GM23248 (cell line): ENCODE measurements at regions not wholly inside any gene's neighbourhood (a gene's known extent, or its start where the extent isn't known, plus 50 kb on each side); places are given as distances from the start of the nearest gene placed in this dataset.

ENCODE experiments used
- DNase-seq: peaks from one replicate; pipeline ENCODE4 v3.0.0-alpha.2; 2015
- H2AFZ ChIP-seq: fragments of 200-600 bp; sonication (generic); 2 replicates; pipeline ENCODE4 v1.6.1; 2016; ENCODE audit warnings: antibody characterized with exemption
- H3F3A ChIP-seq: fragments of 200-600 bp; sonication (generic); 2 replicates; pipeline ENCODE4 v1.6.1; 2016; ENCODE audit warnings: mild to moderate bottlenecking, antibody characterized with exemption, mixed run types; ENCODE audit not compliant: insufficient read depth
- H3K27ac ChIP-seq: fragments of 200-600 bp; sonication (generic); 2 replicates; pipeline ENCODE4 v1.5.1; 2016; ENCODE audit warnings: mild to moderate bottlenecking
- H3K27me3 ChIP-seq: fragments of 200-600 bp; sonication (generic); replicated peaks from 2 replicates; pipeline ENCODE4 v1.6.1; 2016; ENCODE audit warnings: mild to moderate bottlenecking; ENCODE audit not compliant: insufficient read depth
- H3K36me3 ChIP-seq: fragments of 200-600 bp; sonication (generic); 2 replicates; pipeline ENCODE4 v1.6.1; 2016; ENCODE audit warnings: low read depth, mild to moderate bottlenecking
- H3K4me1 ChIP-seq: fragments of 200-600 bp; sonication (generic); 2 replicates; pipeline ENCODE4 v1.6.1; 2016; ENCODE audit warnings: mild to moderate bottlenecking; ENCODE audit not compliant: insufficient read depth
- H3K4me2 ChIP-seq: fragments of 200-600 bp; sonication (generic); one replicate; pipeline ENCODE4 v1.6.1; 2016; ENCODE audit warnings: mild to moderate bottlenecking; ENCODE audit not compliant: unreplicated experiment
- H3K4me3 ChIP-seq: fragments of 200-600 bp; sonication (generic); 2 replicates; pipeline ENCODE4 v1.5.1; 2016; ENCODE audit warnings: mild to moderate bottlenecking
- H3K79me2 ChIP-seq: fragments of 200-600 bp; sonication (generic); 2 replicates; pipeline ENCODE4 v1.6.1; 2016; ENCODE audit warnings: mild to moderate bottlenecking; ENCODE audit not compliant: insufficient read depth
- H3K9ac ChIP-seq: fragments of 200-600 bp; sonication (generic); 2 replicates; pipeline ENCODE4 v1.6.1; 2016; ENCODE audit warnings: mild to moderate bottlenecking
- H3K9me2 ChIP-seq: fragments of 200-600 bp; sonication (generic); 2 replicates; pipeline ENCODE4 v1.6.1; 2016; ENCODE audit warnings: mixed run types, mild to moderate bottlenecking, moderate library complexity; ENCODE audit not compliant: insufficient read depth
- H3K9me3 ChIP-seq: fragments of 200-600 bp; sonication (generic); one replicate; pipeline ENCODE4 v1.6.1; 2017; ENCODE audit warnings: low read depth
- H4K20me1 ChIP-seq: fragments of 200-600 bp; sonication (generic); 2 replicates; pipeline ENCODE4 v1.6.0; 2016; ENCODE audit not compliant: insufficient read depth
- EZH2 ChIP-seq: fragments of 200-600 bp; sonication (generic); IDR thresholded peaks from 2 replicates; pipeline ENCODE4 v1.6.1; 2018; ENCODE audit warnings: antibody characterized with exemption, mild to moderate bottlenecking; ENCODE audit not compliant: insufficient read depth, poor library complexity, severe bottlenecking
- EZH2phosphoT487 ChIP-seq: fragments of 200-600 bp; sonication (generic); IDR thresholded peaks from 2 replicates; pipeline ENCODE4 v1.6.1; 2018; ENCODE audit warnings: antibody characterized with exemption, moderate library complexity, mild to moderate bottlenecking, low read depth; ENCODE audit not compliant: insufficient read depth
- WGBS, 2 experiments: methylation state at CpG; one replicate each; pipeline ENCODE4 v1.1.6; 2015 to 2017; ENCODE audit warnings: low lambda C conversion rate in 2 of 2, low coverage in 1 of 2; ENCODE audit errors: missing lambda C conversion rate in 2 of 2; 5-methylcytosine and 5-hydroxymethylcytosine counted together
- in situ Hi-C: fragments of 300-500 bp; cut with MboI; formaldehyde crosslinking; loops from 2 replicates; pipeline ENCODE4 v1.15.0; 2020

GRCh38 chr10:3346851-3347250, 174.3 kb upstream of the PITRM1 start:
- Histone ChIP-seq H3K36me3 (no peaks in the 10 kb centered on the region), H3K27ac (no peak overlapping the region), H3K9me2 (no peaks in the 10 kb centered on the region), H3K79me2 (no peaks in the 10 kb centered on the region), H3K4me3 (no peak overlapping the region), H3K27me3 (peaks cover 34% of the 10 kb centered on the region), H3K4me1 (no peaks in the 10 kb centered on the region), H2AFZ (no peak overlapping the region), H3K9ac (no peak overlapping the region), H4K20me1 (no peaks in the 10 kb centered on the region), H3K9me3 (no peaks in the 10 kb centered on the region), H3F3A (no peaks in the 10 kb centered on the region), H3K4me2 (no peak overlapping the region)
- in situ Hi-C loops, result no loop called here
- WGBS, 2 experiments, result 66 to 67% methylated on average over 10 of the region's 10 CpGs
- DNase-seq, result no peak
- TF ChIP-seq EZH2 (no peak), EZH2phosphoT487 (no peak)

- Histone ChIP-seq H3K4me2 (no peak overlapping the region), H3K27ac (no peak overlapping the region), H3K27me3 (peaks cover 18% of the 10 kb centered on the region), H3K4me3 (no peak overlapping the region), H3K79me2 (no peaks in the 10 kb centered on the region), H3K9me3 (no peaks in the 10 kb centered on the region), H3K4me1 (no peaks in the 10 kb centered on the region), H3F3A (no peaks in the 10 kb centered on the region), H2AFZ (no peak overlapping the region), H4K20me1 (no peaks in the 10 kb centered on the region), H3K36me3 (no peaks in the 10 kb centered on the region), H3K9ac (no peak overlapping the region), H3K9me2 (no peaks in the 10 kb centered on the region)
- no peak for DNase-seq
- WGBS, 2 experiments, result 68 to 71% methylated on average over 3 of the region's 3 CpGs
- TF ChIP-seq EZH2 (no peak), EZH2phosphoT487 (no peak)
- in situ Hi-C loops, result no loop called here
Observed at GRCh38 chr10:3342771-3343170, 170.2 kb upstream of the PITRM1 start.

- no peaks in the 10 kb centered on the region for H3F3A ChIP-seq
- H3K4me3 ChIP-seq, result no peak overlapping the region
- H3K79me2 ChIP-seq, result no peaks in the 10 kb centered on the region
- no peaks in the 10 kb centered on the region for H3K36me3 ChIP-seq
- in situ Hi-C loops, result no loop called here
- 79% methylated on average over 11 of the region's 11 CpGs for WGBS, 2 experiments
- H3K27ac ChIP-seq, result no peak overlapping the region
- H3K9me3 ChIP-seq, result no peaks in the 10 kb centered on the region
- no peak overlapping the region for H3K4me2 ChIP-seq
- H3K27me3 ChIP-seq, result no peaks in the 10 kb centered on the region; the same call in 1 of the 2 replicates
- no peaks in the 10 kb centered on the region for H3K9me2 ChIP-seq
- H3K4me1 ChIP-seq, result no peaks in the 10 kb centered on the region
- H4K20me1 ChIP-seq, result no peaks in the 10 kb centered on the region
- no peak for DNase-seq
- H3K9ac ChIP-seq, result no peak overlapping the region
- no peak overlapping the region for H2AFZ ChIP-seq
- TF ChIP-seq EZH2phosphoT487 (no peak), EZH2 (no peak)
Observed at GRCh38 chr10:3340127-3340730, 167.6 kb upstream of the PITRM1 start.

GRCh38 chr10:3339531-3339950, 167.0 kb upstream of the PITRM1 start:
- H3K9me3 ChIP-seq, result no peaks in the 10 kb centered on the region
- no peaks in the 10 kb centered on the region for H4K20me1 ChIP-seq
- H3K79me2 ChIP-seq, result no peaks in the 10 kb centered on the region
- no peaks in the 10 kb centered on the region for H3K27me3 ChIP-seq
- no peak overlapping the region for H3K27ac ChIP-seq
- no peaks in the 10 kb centered on the region for H3K36me3 ChIP-seq
- 68 to 72% methylated on average over 9 of the region's 9 CpGs for WGBS, 2 experiments
- no peak overlapping the region for H3K9ac ChIP-seq
- H2AFZ ChIP-seq, result no peak overlapping the region
- no peaks in the 10 kb centered on the region for H3K4me1 ChIP-seq
- no peak overlapping the region for H3K4me2 ChIP-seq
- TF ChIP-seq EZH2phosphoT487, result no peak
- TF ChIP-seq EZH2, result no peak
- no peaks in the 10 kb centered on the region for H3K9me2 ChIP-seq
- DNase-seq, result peak; percentile 22
- no peaks in the 10 kb centered on the region for H3F3A ChIP-seq
- no peak overlapping the region for H3K4me3 ChIP-seq
- in situ Hi-C loops, result no loop called here

GRCh38 chr10:3339121-3339520, 166.5 kb upstream of the PITRM1 start:
- WGBS, 2 experiments, result 84% methylated on average over 7 of the region's 7 CpGs
- TF ChIP-seq EZH2, result no peak
- TF ChIP-seq EZH2phosphoT487, result no peak
- Histone ChIP-seq H2AFZ (no peak overlapping the region), H3K27me3 (no peaks in the 10 kb centered on the region), H3K9ac (no peak overlapping the region), H3K4me2 (no peak overlapping the region), H3K4me3 (no peak overlapping the region), H3K9me3 (no peaks in the 10 kb centered on the region), H3K27ac (no peak overlapping the region), H3F3A (no peaks in the 10 kb centered on the region), H3K36me3 (no peaks in the 10 kb centered on the region), H3K79me2 (no peaks in the 10 kb centered on the region), H4K20me1 (no peaks in the 10 kb centered on the region), H3K9me2 (no peaks in the 10 kb centered on the region), H3K4me1 (no peaks in the 10 kb centered on the region)
- in situ Hi-C loops, result no loop called here
- no peak for DNase-seq
